ENCODE measurements at regions not wholly inside any gene's neighbourhood (a gene's known extent, or its start where the extent isn't known, plus 50 kb on each side); places are given as distances from the start of the nearest gene placed in this dataset.
A peak's percentile ranks its signal among the peaks of the same experiment; 100 is the strongest.

DNA sequence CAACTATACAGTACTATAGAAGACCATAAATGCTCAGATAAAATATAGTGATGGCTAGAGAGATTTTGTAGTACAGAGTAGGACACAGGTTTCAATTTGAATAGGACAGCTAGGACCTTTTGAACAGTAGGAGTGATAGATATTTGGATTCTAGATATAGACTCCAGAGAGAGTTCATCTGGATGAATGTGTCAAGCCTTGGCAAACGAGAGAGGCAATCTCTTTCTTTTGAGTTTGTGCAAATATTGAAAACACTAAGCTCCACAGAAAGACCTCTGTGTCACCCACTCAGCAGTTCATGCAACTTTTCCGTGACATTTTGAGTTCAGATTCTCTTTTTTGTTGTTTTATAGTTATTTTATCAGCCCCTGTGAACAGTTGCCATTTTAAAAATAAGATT is 834.3 kb upstream of the COBL start:
- intact Hi-C loops (cut with DNase I) = loop anchor here (10.0 kb wide), 1 partner anchor 1406 kb away; no protein-coding TSS in a partner anchor
- DNase-seq (ENCODE audit: low spot score) (no peak), ATAC-seq (no peak)

DNA sequence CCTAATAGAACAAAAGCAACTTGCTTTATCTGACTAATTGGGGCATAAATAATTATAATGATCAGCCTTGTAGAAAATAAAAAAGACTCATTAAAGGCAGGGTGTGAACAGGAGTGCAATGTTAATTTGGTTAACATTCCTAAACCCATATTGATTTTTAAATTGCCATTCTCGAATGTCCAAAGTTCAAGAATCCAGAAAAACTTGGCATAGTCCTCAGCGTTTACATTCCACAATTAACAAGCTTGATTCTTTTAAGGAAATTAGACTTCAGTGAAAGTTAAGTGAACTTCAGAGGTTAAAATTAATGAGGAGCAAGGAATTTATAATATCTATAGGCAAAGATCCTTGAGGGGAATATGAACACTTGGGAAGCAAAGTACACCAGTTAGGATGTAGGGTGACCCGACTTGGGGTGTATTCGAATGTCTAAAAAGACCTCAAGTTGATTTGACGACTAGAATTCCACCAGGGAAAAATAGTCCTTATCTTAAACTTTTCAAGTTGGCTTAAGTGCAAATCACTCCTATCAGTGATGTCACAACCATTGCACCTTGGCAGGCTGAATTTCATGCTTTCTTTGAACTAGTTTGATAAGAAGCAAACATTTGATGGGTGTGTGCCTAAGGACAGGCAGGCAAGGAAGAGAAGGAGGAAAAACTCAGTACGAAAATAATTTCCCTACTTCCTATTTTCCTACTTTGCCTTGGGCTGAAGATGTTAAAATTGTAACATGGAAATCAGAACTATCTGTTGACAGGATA is 830.4 kb upstream of the COBL start:
- ATAC-seq = no peak

DNA sequence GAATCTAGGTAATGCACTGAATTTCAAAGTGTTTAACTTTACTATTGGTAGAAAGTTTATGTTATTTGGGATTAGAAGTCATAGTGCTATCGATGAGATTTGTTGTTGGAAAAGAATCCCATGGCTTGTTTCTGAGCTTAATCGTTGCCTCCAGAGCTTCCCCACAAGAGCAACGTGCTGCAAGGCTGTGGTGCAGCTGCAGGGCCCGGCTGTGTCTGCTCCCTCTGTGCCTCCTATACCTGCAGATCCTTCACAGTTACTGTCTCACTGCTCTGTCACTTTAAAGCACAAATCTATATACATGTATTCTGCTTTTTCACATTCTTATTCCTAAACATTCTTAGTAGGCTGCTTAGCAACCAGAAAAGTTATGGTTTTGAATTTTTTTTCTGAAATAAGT is 826.6 kb upstream of the COBL start:
- DNase-seq (ENCODE audit: low spot score) = no peak
- no peak for ATAC-seq
- intact Hi-C loops (cut with DNase I) = no loop called here

More for the DNA sequence above, 830.4 kb upstream of the COBL start:
- intact Hi-C loops (cut with DNase I) = no loop called here
- no peak for DNase-seq (ENCODE audit: low spot score)

DNA sequence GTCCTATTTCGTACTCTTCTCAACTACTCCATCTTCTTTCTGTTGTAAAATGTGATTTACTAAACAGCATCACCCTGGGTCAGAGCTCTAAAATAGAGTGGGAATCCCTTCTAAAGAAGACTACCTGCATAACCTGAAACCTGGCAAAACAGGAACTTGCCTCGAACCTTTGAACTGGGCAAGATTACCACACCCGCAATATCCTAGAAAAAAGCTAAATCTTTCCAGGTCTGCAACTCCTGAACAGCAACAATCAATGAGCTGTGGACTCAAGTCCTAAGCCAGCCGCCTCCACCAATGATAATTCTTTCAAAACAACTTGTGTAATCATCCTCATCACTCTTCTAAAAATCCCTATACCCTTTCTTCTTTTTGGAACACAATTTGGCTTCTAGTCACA is 824.2 kb upstream of the COBL start:
- ATAC-seq (no peak), DNase-seq (ENCODE audit: low spot score) (no peak)
- intact Hi-C loops (cut with DNase I) = no loop called here

DNA sequence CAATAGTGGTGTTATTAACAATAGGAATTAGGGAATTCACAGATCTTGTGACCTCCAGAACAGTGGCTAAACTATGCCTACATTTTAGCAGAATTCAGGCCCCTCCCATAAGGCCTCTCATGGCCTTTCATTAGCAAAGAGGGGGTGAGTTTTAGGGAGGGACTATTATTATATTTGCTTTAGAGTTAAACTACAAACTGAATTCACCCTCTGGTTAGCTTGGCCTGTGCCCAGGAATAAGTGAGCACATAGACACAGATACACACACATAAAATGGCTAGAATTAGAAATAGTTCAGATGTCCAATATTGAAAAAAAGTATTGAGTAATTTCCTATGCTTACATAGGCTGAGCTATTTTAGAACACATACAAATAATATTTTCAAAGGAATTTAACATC is 818.8 kb upstream of the COBL start:
- DNase-seq (ENCODE audit: low spot score) (no peak), ATAC-seq (no peak)
- intact Hi-C loops (cut with DNase I) = no loop called here

DNA sequence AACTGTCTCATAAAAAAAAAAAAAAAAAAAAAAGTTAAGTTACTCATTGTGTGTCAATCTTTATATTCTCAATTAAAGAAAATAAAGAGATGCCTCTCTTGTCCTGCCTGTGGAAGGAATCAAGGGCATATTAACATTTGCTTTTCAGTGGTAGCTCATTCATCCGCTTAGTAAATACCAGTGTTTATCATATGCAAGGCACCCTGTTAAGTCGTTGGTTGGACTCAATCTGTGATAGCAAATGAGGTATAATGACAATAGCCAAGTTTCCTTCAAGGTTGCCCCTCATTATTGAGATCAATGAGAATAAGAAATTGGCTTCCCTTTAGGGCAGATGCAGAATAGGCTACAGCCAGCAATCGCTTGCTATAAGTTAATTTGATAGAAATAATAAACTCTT is 812.7 kb upstream of the COBL start:
- ATAC-seq (no peak), DNase-seq (ENCODE audit: low spot score) (no peak)
- intact Hi-C loops (cut with DNase I) = no loop called here

DNA sequence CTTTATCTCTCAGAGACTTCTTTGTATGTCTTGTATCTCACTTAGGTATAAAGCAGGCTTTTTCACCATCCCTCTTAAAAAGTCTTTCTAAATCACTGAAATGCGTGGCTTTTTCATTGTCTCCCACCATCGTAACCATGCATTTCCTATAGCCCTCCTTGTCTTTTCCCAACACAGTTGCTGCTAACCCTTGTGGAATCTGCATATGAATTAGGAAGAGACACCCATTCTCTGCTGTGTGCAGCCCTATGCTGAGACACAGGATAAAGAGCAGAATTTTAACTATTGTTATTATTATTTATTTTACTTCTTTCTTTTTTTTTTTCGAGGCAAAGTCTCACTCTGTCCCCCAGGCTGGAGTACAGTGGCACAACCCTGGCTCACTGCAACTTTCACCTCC is 804.3 kb upstream of the COBL start:
- intact Hi-C loops (cut with DNase I) = no loop called here
- ATAC-seq = no peak
- no peak for DNase-seq (ENCODE audit: low spot score)

DNA sequence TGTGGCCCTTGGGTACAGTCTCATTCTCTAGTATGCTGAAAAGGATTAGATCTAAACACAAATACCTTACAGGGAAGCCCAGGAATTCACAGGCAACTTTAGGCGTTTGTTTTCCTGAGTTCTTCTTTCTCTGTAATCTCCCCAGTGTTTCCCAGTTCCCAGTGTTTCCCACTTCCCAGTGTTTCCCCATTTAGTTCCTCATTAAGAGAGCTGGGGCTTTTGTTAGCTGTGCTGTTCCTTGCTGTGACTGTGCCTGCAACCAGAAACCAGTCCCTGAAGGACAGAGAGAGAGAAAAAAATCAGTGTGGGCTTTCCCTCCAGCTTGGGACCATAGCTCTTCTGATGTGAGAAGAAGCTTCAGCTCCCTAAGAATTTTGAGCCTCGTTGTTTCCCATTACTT is 802.9 kb upstream of the COBL start:
- no peak for ATAC-seq
- intact Hi-C loops (cut with DNase I) = no loop called here
- no peak for DNase-seq (ENCODE audit: low spot score)

DNA sequence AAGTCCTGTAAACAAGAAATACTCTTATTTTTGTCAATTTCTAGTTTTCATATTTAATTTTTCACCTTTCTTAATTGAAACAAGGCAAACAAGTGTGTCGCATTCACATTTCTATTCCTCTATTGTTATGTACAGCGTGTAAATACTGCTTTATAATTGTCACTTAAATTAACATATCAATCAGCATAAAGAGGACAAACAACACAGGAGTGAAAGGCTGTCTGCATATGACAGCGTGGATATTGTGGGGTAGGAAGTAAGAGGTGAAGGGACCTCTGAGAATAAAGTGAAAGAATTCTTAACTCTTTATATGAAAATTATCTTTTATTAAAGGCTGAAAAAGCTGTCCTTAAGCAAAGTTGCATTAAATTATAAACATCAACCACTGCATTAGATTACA is 797.9 kb upstream of the COBL start:
- DNase-seq (ENCODE audit: low spot score) = no peak
- no peak for ATAC-seq
- intact Hi-C loops (cut with DNase I) = no loop called here

DNA sequence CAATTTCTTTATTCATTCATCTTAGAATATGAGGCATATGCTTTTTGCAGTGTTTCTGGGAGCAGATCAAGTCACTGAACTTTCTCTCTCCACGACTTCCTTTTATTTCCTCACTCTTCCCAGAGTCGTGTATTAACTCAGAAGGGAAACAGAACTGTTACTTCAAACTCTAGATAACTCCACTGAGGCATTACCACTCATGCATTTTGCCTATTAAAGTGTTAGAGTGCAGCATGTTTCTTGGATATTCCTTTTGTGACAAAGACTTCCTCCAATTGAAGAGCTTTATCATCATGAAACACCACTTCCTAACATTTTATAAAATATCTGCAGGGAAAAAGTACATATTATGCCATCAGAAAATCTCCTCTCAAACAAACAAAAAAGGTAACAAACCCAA is 797.4 kb upstream of the COBL start:
- DNase-seq (ENCODE audit: low spot score) = no peak
- ATAC-seq = no peak
- intact Hi-C loops (cut with DNase I) = no loop called here

DNA sequence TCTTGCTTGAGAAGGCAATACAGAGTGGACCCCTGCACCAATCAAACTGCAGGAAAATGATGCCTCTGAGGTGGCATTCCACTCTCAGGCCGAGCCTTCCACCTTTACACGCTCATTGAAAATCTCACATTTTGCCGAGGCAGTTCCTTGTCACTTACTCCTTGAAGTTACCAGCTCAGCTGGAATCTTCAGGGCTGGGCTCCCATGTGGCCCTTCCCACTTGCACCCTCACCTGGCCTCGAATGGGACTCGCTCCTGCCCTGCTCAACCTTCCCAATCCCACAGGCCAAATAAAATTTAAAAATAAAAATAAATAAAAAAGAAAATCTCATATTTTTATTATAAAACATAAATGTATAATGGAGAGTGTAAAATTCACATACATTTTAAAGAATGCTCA is 790.7 kb upstream of the COBL start:
- intact Hi-C loops (cut with DNase I) = no loop called here
- DNase-seq (ENCODE audit: low spot score) = no peak
- no peak for ATAC-seq

DNA sequence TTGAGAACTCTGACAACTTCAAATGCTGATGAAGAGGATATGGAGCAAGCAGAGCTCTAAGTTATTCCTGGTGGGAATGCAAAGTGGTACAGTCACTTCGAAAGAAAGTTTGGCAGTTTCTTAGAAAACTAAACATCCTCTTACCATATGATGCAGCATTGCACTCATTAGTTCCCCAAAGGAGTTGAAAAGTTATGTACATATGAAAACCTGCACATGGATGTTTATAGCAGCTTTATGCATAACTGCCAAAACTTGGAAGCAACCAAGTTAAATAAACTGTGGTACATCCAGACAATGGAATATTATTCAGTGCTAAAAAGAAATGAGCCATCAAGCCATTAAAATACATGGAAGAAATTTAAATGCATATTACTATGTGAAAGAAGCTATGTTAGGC is 779.3 kb upstream of the COBL start:
- ATAC-seq = no peak
- intact Hi-C loops (cut with DNase I) = no loop called here

DNA sequence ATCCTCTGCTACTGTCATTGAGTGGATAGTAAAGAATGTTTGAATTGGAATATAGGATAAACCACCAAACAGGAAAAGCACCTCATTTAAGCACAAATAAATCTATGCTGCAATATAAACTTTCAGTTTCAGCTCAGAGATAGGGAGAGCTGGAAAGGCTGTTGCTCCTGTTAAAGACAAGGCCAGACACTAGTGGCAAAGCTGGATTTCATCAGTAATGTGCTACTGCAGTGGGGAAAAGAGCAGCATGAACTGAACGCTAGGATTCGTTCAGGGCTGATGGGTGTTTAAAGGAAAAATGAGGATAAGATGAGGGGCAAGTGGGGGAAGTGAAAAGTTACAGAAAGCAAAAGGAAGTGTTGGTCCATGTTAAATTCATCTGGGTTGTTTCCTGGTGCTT is 775.4 kb upstream of the COBL start:
- ATAC-seq (no peak), DNase-seq (ENCODE audit: low spot score) (no peak)
- intact Hi-C loops (cut with DNase I) = no loop called here

More for the DNA sequence above, 779.3 kb upstream of the COBL start:
- no peak for DNase-seq (ENCODE audit: low spot score)

DNA sequence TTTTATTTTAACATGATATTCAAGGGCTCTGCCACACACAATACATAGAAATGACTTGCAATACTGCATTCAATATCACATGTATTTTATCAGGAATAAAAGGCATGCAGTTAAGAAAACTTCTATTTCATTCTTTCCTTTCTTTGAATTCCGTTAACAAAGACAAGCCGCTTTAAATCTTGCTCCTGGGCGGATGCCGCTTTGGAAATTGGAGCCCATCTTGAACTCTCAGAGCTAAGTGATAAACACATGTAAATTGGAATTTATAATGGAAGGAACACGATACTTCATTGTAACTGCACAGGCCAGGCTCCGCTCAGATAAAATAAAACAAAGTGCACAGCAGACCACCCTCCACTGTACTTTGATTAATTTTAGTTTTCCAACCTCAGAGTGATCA is 774.5 kb upstream of the COBL start:
- intact Hi-C loops (cut with DNase I) = no loop called here
- ATAC-seq (no peak), DNase-seq (ENCODE audit: low spot score) (no peak)

DNA sequence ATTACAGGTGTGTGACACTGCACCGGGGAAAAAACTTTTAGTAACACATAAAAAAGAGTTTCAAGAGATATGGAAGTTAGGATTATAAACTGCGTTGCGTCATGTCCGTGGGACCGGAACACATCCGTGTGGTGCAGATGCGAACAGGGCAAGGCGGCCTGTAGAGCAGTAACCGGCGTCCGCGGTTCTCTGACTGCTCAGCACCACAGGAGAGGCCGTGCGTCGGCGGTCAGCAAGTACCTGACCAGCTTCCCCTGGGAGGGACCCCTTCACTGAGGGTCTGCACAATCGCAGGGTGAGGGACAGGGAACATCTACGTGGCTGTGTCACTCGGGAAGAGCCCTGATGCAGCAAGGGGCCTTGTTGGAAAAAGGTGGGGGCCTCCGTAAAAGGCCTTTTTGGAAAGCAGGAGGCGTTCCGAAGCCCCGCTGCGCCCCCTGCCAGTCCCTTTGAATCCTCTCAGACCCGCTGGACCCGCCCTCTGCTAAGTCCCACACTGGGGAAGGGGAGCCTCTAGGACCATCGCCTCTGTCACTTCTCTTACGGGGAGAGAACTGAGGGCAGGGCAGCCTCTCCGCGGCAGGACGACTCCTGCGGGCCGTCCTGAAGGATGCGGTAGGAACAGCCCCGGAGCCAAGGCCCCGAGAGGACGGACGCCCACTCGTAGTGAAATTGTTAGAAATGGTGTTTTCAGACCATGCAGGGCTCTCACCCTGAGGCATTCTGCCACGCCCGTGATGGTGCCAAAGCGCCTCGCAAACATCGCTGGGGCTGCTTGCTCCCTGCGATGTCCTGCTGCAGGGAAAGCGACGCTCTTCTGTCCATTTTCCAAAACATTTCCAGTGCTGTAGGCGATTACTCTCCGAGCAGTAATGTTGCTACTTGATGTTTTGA is 771.6 kb upstream of the COBL start:
- ATAC-seq = peak; percentile 49
- intact Hi-C loops (cut with DNase I) = no loop called here
- DNase-seq (ENCODE audit: low spot score) = no peak

DNA sequence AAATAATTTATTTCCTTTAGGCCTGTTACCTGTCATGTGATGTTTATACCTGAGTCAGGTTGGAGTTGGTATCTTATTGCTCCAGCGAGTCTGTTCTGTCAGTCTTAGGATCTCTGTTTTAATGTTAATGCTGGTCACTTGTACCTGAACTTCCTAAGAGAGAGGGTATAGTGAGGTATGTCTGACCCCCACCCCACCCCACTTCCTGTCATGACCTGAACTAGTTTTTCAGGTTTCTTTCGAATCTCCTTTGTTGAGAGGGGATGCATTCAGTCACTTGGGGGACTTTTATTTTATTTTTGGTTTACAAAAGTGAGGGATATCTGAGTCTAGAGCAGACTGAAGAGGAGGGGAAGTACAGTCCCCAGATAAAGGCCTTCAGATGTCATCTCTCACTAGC is 769.0 kb upstream of the COBL start:
- intact Hi-C loops (cut with DNase I) = no loop called here
- no peak for DNase-seq (ENCODE audit: low spot score)
- no peak for ATAC-seq

DNA sequence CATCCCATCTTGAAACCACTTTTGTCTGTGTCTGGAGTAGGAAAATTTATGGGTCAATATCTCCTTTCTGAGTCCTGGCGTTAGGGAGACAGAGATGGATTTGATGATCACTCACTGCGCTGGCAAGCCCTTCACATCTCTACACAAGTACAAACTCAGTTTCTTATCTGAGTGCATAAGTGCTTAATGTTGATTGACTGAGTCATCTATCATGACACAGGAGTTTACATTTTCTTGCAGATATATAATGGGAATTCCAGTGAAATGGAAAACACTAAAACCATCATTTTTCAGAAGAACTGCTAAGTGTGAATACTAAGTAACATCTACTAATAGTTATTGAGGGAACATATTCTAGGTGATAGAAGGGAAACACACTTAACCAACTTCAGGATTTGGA is 763.9 kb upstream of the COBL start:
- intact Hi-C loops (cut with DNase I) = loop anchor here (1.0 kb wide), 1 partner anchor 32 kb away; no protein-coding TSS in a partner anchor
- ATAC-seq (no peak), DNase-seq (ENCODE audit: low spot score) (no peak)

DNA sequence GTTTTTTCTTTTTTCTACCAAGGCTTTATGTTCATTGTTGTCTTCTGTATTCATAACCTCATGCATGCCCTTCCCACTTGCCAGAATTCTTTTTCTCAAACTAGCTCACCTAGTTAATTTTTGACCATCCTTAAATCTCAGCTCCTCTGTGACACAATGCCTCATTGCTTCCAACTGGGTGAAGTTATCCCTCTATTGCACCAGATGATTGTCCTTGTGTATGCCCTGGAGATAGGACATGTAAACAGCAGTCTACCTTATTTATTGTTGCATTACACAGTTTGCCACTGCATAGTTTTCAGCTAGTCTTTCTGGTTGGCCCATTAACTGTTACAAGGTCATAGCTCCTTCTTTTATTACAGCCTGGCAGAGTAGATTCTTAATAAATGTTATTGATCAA is 763.1 kb upstream of the COBL start:
- intact Hi-C loops (cut with DNase I) = loop anchor here (1.0 kb wide), 1 partner anchor 33 kb away; no protein-coding TSS in a partner anchor
- ATAC-seq (no peak), DNase-seq (ENCODE audit: low spot score) (no peak)

DNA sequence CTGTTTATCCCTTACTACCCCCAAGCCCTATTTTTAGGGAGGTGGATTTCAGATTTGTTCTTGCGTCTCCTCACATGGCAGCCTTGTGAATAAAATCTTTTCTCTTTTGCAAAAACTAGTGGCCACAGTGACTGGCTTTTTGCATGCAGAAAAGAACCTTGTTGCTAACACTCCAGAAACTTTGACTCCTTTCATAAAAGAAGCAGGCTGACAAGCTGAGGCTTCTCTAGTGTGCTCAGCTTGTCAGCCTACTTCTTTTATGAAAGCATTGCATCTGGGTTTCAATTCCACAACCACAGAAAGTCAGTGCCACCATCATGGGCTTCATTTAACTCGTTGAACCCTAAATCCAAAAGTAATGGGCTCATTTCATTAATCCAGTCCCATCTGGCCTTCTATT is 761.0 kb upstream of the COBL start:
- ATAC-seq (no peak), DNase-seq (ENCODE audit: low spot score) (no peak)
- intact Hi-C loops (cut with DNase I) = no loop called here

DNA sequence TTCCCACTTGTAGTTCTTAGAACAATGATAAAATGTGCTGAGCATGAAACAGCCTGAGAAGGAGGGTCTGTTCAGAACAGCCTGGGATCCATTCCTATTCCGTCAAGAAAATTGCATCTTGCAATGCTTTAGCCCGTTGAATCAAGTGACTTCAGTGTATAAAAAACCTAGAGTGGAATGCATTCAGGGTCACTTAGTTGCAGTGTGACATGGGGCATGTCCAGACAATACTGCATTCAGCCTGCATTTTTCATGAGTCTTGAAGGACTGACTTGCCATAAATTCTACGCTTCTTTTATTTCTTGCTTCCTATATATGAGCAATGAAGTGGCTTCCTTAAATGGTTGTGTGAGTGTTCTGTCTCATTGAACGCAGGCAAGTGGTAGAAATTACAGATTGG is 758.3 kb upstream of the COBL start:
- ATAC-seq = no peak
- intact Hi-C loops (cut with DNase I) = no loop called here
- DNase-seq (ENCODE audit: low spot score) = no peak
